GM19468 (cell line): ENCODE measurements at regions not wholly inside any gene's neighbourhood (a gene's known extent, or its start where the extent isn't known, plus 50 kb on each side); places are given as distances from the start of the nearest gene placed in this dataset.

Experiments
- ATAC-seq: cut with Tn5 transposase; IDR thresholded peaks from one replicate; pipeline ENCODE4 v1.9.1; 2021; ENCODE audit warnings: mild to moderate bottlenecking, moderate library complexity, moderate number of reproducible peaks; ENCODE audit not compliant: unreplicated experiment; ENCODE audit errors: extremely low read depth

GRCh38 chr4:31955346-31955745 lies 1235.2 kb downstream of the PCDH7 start:
- no peak for ATAC-seq

DNA sequence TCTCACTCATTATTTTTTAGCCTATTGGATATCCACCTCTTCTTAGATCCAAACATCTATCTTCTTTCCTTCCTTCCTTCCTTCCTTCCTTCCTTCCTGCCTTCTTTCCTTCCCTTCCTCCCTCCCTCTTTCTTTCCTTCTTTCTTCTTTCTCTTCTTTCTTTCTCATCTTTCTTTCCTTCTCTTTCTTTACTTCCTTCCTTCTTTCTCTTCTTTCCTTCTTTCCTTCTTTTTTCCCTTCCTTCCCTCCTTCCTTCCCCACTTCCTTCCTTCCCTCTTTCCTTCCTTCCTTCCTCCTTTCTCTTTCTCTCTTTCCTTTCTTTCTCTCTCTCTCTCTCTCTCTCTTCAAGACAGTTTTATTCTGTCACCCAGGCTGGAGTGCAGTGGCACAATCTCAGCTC lies 1239.8 kb downstream of the PCDH7 start:
- ATAC-seq: no peak

- ATAC-seq: no peak
Observed at GRCh38 chr4:31964685-31965084, 1244.5 kb downstream of the PCDH7 start.

DNA sequence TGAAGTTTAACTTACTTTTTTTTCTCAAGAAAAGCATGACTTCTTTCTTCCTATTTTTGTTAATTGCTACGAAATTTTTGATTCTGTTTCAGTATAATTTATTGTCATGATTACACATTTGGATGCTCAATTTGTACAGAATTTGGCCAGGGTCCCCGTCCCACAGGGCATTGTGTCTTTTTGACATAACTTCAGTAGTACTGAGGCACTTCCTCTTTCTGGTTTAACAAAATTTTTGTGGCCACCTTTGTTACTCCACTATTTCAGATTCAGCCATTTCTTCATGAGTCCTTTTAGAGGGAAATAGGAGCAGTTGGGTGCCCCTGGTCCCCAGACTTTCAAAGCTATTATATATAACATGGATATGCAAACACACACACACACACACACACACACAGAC lies 1248.7 kb downstream of the PCDH7 start:
- ATAC-seq: no peak

DNA sequence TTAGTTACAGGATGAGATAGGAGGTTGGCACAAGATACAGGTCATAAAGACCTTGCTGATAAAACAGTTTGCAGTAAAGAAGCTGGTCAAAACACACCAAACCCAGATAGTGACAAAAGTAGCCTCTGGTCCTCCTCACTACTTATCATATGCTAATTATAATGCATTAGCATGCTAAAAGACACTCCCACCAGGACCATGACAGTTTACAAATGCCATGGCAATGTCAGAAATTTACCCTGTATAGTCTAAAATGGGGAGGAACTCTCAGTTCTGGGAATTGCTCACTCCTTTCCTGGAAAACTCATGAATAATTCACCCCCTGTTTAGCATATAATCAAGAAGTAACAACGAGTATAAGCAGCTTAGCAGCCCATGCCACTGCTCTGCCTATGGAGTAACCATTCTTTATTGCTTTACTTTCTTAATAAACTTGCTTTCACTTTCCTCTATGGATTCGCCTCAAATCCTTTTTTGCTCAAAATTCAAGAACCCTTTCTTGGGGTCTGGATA lies 1254.4 kb downstream of the PCDH7 start:
- ATAC-seq: no peak

DNA sequence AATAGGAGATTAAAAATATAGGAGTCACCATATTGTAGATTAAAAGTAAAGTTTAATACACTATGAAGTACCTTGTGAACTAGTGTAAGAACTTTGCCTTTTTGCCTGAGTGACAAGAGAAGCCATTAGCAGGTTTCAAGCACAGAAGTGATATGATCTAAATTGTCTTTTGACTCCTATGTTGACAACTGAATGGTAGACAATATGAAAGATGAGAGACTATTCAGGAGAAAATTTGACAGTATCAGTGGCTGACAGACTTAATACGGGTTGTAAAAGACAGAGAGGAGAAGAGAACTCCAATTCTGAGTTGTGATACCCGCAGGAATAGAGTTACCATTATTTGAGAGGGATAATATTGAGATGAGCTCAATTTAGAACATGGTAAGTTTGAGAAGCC lies 1259.8 kb downstream of the PCDH7 start:
- no peak for ATAC-seq

GRCh38 chr4:31983246-31983645 lies 1263.1 kb downstream of the PCDH7 start:
- no peak for ATAC-seq

- no peak for ATAC-seq
Observed at GRCh38 chr4:31983677-31984076, 1263.5 kb downstream of the PCDH7 start.

DNA sequence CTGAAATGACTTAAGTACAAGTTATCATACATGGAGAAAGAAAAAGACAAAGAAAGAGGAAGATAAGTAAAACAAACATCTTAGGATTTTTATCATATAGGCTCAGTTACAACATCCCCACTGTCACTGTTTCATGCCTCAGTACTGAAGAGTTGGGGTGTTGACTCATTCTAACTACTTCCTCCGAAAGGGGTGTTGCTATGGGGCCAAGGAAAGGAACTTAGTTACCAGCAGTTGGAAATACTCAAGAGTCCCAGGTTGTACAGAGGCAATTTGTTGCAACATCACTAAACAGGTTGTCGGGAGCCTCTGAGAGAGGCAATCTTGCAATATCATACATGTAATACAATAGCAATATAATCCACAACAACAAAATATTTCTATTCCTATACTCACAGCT lies 1264.7 kb downstream of the PCDH7 start:
- ATAC-seq: no peak

DNA sequence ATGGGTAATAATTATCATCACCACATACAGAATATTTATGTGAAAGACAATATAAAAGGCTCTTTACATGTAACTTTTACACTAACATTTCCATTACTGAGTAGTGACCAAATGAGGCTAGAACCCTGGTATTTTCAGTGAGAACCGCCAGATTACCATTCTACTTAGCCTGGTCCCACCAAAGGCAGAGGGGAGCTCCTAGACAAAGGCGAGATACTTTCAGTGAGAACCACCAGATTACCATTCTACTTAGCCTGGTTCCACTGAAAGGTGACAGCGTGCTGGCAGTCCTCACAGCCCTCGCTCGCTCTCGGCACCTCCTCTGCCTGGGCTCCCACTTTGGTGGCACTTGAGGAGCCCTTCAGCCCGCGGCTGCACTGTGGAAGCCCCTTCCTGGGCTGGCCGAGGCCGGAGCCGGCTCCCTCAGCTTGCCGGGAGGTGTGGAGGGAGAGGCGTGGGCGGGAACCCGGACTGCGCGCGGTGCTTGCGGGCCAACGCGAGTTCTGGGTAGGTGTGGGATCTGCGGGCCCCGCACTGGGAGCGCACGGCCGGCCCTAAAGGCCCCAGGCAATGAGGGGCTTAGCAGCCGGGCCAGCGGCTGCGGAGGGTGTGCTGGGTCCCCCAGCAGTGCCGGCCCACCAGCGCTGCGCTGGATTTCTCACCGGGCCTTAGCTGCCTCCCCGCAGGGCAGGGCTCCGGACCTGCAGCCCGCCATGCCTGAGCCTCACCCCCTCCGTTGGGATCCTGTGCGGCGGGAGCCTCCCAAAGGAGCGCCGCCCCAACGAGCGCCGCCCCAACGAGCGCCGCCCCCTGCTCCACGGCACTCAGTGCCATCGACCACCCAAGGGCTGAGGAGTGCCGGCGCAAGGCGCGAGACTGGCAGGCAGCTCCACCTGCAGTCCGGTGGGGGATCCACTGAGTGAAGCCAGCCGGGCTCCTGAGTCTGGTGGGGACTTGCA lies 1276.1 kb downstream of the PCDH7 start:
- ATAC-seq: no peak

DNA sequence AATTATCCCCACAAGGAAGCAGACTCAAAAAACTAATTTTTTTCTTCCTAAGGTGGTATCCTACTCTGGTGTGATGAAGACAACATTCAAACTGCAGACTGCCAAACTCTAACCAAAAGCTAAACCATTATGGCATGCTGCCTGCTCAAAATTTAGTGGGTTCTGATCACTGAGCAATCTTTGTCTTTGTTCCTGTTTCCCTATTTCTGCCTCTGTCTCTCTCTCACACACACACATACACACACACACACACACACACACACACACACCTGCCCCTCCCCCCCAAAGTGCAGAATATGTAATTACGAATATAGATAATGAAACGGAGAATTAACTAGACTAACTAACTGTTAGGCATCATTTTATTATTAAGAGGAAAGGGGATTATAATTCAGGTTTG lies 1278.6 kb downstream of the PCDH7 start:
- no peak for ATAC-seq

DNA sequence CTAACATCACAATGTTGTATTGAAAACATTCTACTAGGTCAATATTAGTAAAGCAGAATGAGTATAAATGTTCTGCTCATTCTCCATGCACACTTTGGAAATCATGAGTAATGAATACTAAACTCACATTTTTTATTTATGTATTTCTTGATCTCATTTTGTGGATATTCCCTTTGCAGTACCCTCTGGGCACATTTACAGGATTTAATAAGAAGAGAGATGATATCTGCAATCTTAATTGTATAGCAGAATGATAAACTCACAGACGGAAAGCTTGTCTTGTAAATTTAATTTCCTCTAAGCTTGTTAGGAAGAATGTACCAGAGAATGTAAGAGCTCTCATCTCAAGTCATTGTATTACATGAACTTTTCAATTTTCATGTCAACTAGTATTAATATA lies 1279.7 kb downstream of the PCDH7 start:
- no peak for ATAC-seq

GRCh38 chr4:32000846-32001488 lies 1280.8 kb downstream of the PCDH7 start:
- ATAC-seq: no peak

- no peak for ATAC-seq
Observed at GRCh38 chr4:32002037-32002747, 1282.0 kb downstream of the PCDH7 start.

- ATAC-seq: no peak
Observed at GRCh38 chr4:32003548-32003947, 1283.4 kb downstream of the PCDH7 start.

DNA sequence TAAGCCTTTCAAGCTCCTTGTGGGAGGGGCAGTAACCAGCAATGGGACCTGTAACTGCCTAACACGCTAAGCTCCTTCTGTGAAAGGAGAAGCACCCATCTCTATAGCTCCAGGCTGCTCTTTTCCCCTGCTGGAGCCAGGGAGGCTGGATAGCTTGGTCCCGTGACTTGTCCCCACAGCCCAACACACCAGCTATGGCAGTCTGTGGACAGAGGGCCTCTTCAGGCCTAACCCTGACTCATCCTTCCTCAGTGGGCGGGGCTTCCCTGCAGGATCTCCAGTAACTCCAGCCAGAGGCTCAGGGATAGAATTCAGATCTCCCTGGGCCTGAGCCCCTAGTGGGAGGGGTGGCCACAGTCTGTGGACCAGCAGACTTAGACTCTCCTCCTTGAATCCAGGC lies 1290.1 kb downstream of the PCDH7 start:
- no peak for ATAC-seq

GRCh38 chr4:32022071-32022470 lies 1301.9 kb downstream of the PCDH7 start:
- no peak for ATAC-seq

GRCh38 chr4:32025851-32026459 lies 1305.8 kb downstream of the PCDH7 start:
- ATAC-seq: no peak

- no peak for ATAC-seq
Observed at GRCh38 chr4:32030406-32030805, 1310.2 kb downstream of the PCDH7 start.

- ATAC-seq: no peak
Observed at GRCh38 chr4:32031026-32031425, 1310.9 kb downstream of the PCDH7 start.
